ENCODE measurements at regions not wholly inside any gene's neighbourhood (a gene's known extent, or its start where the extent isn't known, plus 50 kb on each side); places are given as distances from the start of the nearest gene placed in this dataset.

GRCh38 chr3:184637705-184638104, 74.2 kb downstream of the MAGEF1 start:
- TF ChIP-seq CTCF (IDR thresholded peaks at IDR 0.05; ENCODE audit: low read depth, low read length) = no peak
- H3K27me3 ChIP-seq = no peaks in the 10 kb centered on the region
- peaks cover 69% of the 10 kb centered on the region for H3K4me1 ChIP-seq (ENCODE audit: low read depth)
- H3K36me3 ChIP-seq = no peaks in the 10 kb centered on the region
- DNase-seq (ENCODE audit: low read depth in 1 of 2, low spot score in 1 of 2) = peak in 1 of 2 donors; percentile 71
- no peaks in the 10 kb centered on the region for H3K9me3 ChIP-seq (ENCODE audit: low read depth)
- peak overlapping the region; percentile 94 for H3K27ac ChIP-seq
- H3K4me3 ChIP-seq = no peak overlapping the region

- TF ChIP-seq CTCF (IDR thresholded peaks at IDR 0.05; ENCODE audit: low read depth, low read length) = no peak
- no peaks in the 10 kb centered on the region for H3K9me3 ChIP-seq (ENCODE audit: low read depth)
- H3K27me3 ChIP-seq = no peaks in the 10 kb centered on the region
- peak overlapping the region; percentile 94 for H3K27ac ChIP-seq
- H3K4me3 ChIP-seq = no peak overlapping the region
- peak; percentile 73 to 86 for DNase-seq (ENCODE audit: low read depth in 1 of 2, low spot score in 1 of 2)
- H3K4me1 ChIP-seq (ENCODE audit: low read depth) = peaks cover 65% of the 10 kb centered on the region
- no peaks in the 10 kb centered on the region for H3K36me3 ChIP-seq
These were observed 75.0 kb downstream of the MAGEF1 start for GRCh38 chr3:184636741-184637316.

- H3K27ac ChIP-seq = peak overlapping the region; percentile 94
- DNase-seq (ENCODE audit: low read depth in 1 of 2, low spot score in 1 of 2) = no peak
- no peaks in the 10 kb centered on the region for H3K36me3 ChIP-seq
- peaks cover 63% of the 10 kb centered on the region for H3K4me1 ChIP-seq (ENCODE audit: low read depth)
- TF ChIP-seq CTCF (IDR thresholded peaks at IDR 0.05; ENCODE audit: low read depth, low read length) = no peak
- H3K9me3 ChIP-seq (ENCODE audit: low read depth) = no peaks in the 10 kb centered on the region
- H3K4me3 ChIP-seq = no peak overlapping the region
- H3K27me3 ChIP-seq = no peaks in the 10 kb centered on the region
These were observed 74.2 kb downstream of the EPHB3 start for GRCh38 chr3:184635774-184636173.

- no peaks in the 10 kb centered on the region for H3K9me3 ChIP-seq (ENCODE audit: low read depth)
- peak in 1 of 2 donors; percentile 70 for DNase-seq (ENCODE audit: low read depth in 1 of 2, low spot score in 1 of 2)
- no peak overlapping the region for H3K4me3 ChIP-seq
- peak overlapping the region; percentile 94 for H3K27ac ChIP-seq
- peaks cover 63% of the 10 kb centered on the region for H3K4me1 ChIP-seq (ENCODE audit: low read depth)
- no peak for TF ChIP-seq CTCF (IDR thresholded peaks at IDR 0.05; ENCODE audit: low read depth, low read length)
- H3K36me3 ChIP-seq = no peaks in the 10 kb centered on the region
- H3K27me3 ChIP-seq = no peaks in the 10 kb centered on the region
These were observed 73.5 kb downstream of the EPHB3 start for GRCh38 chr3:184635126-184635525.

- no peaks in the 10 kb centered on the region for H3K36me3 ChIP-seq
- peaks cover 78% of the 10 kb centered on the region for H3K4me1 ChIP-seq (ENCODE audit: low read depth)
- peak in 1 of 2 donors; percentile 79 for DNase-seq (ENCODE audit: low read depth in 1 of 2, low spot score in 1 of 2)
- no peaks in the 10 kb centered on the region for H3K9me3 ChIP-seq (ENCODE audit: low read depth)
- H3K27ac ChIP-seq = peak overlapping the region; percentile 94
- no peak for TF ChIP-seq CTCF (IDR thresholded peaks at IDR 0.05; ENCODE audit: low read depth, low read length)
- H3K27me3 ChIP-seq = no peaks in the 10 kb centered on the region
- H3K4me3 ChIP-seq = no peak overlapping the region
These were observed 71.6 kb downstream of the EPHB3 start for GRCh38 chr3:184633237-184633579.
